ENCODE measurements at regions not wholly inside any gene's neighbourhood (a gene's known extent, or its start where the extent isn't known, plus 50 kb on each side); places are given as distances from the start of the nearest gene placed in this dataset.
"Not testable (repeated sequence)": the region's sequence is repeated elsewhere in the genome, so short reads cannot be mapped to it uniquely, and the experiment has no call there.

DNA sequence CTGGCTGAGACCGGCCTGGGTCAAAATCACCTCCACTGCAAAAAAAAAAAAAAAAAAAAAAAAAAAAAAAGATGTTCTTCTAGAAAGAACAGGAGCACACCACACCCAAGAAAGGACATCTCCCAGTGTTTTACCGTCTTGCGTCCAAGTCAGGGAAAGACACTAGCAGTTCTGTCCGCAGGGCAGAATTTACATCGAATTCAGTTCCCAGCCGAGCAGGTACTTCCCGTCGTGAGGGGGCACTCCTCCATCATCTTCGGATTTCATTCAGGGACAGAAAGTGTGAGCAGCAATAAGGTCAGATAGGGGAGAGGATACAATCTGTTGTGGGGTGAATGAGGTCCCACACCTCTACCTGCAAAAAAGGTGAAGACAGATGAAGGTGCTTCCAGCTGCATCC, 574.7 kb downstream of the KCNJ18 start:
- no peak overlapping the region for H3K9ac ChIP-seq (ENCODE audit: low read depth, low read length)
- no peak overlapping the region for H3K27ac ChIP-seq (ENCODE audit: low read length)
- peaks cover 95% of the 10 kb centered on the region for H3K9me3 ChIP-seq (ENCODE audit: insufficient read depth, low read depth, low read length)
- H3K4me1 ChIP-seq (ENCODE audit: insufficient read depth, low read length): no peaks in the 10 kb centered on the region
- no peaks in the 10 kb centered on the region for H3K36me3 ChIP-seq (ENCODE audit: insufficient read depth, low read depth, low read length)
- no peak overlapping the region for H3K4me3 ChIP-seq (ENCODE audit: low read length)
- H3K27me3 ChIP-seq (ENCODE audit: insufficient read depth, low read length): no peaks in the 10 kb centered on the region

DNA sequence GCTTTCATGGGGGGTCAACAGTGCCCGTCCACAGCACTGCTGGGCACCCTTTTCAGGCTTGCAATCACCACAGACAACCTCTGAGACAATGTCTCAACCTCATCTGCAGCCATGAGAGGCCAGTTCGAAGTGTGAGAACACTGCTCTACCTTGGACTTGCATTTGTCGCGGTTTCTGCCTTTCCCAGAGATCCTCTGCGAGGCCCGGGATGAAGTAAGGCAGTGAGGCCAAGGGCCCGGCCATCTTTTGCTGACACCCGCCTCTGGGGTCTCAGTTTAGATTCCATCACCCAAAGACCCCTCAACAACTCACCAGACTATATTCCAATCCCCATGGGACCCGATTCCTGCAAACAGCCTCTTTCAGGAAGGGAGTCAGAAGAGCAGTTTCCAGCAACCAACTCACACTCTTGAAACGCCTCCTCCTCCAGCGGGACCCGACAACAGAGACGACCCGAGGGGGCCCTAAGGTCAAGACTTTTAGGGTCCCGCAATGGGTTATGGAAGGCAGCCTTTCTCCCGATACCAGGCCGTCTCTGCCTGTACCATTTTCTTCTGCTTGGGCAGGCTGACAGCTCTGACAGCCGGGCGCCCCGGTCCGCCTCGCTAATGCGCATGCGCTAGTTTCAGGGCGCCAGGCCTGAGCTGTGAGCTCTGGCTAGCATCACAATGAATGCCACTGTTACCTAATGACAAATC, 576.0 kb downstream of the KCNJ18 start:
- no peak overlapping the region for H3K27ac ChIP-seq (ENCODE audit: low read length)
- H3K4me1 ChIP-seq (ENCODE audit: insufficient read depth, low read length): no peaks in the 10 kb centered on the region
- peaks cover 90% of the 10 kb centered on the region for H3K9me3 ChIP-seq (ENCODE audit: insufficient read depth, low read depth, low read length)

DNA sequence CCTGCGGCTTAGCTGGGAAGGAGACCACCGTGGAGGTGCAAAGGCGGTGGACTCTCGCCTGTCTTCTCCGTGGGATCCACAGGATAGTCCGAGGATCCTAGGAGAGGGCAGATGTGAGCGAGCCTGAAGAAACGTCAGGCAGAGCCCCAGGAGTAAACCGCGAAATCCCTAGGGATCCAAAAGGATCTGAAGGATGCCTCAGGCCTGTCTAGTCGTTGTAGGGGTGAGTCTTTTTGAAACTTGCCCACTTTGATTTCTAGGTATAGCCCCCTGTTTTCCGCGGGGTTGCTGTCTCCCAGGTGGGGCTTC, 576.5 kb downstream of the KCNJ18 start:
- Histone ChIP-seq H3K36me3 (ENCODE audit: insufficient read depth, low read depth, low read length) (no peaks in the 10 kb centered on the region), H3K27me3 (ENCODE audit: insufficient read depth, low read length) (no peaks in the 10 kb centered on the region), H3K9me3 (ENCODE audit: insufficient read depth, low read depth, low read length) (peaks cover 89% of the 10 kb centered on the region), H3K4me1 (ENCODE audit: insufficient read depth, low read length) (no peaks in the 10 kb centered on the region), H3K4me3 (ENCODE audit: low read length) (no peak overlapping the region), H3K9ac (ENCODE audit: low read depth, low read length) (no peak overlapping the region), H3K27ac (ENCODE audit: low read length) (no peak overlapping the region)

More for the DNA sequence above, 576.0 kb downstream of the KCNJ18 start:
- Histone ChIP-seq H3K9ac (ENCODE audit: low read depth, low read length) (no peak overlapping the region), H3K4me3 (ENCODE audit: low read length) (no peak overlapping the region), H3K36me3 (ENCODE audit: insufficient read depth, low read depth, low read length) (no peaks in the 10 kb centered on the region), H3K27me3 (ENCODE audit: insufficient read depth, low read length) (no peaks in the 10 kb centered on the region)

DNA sequence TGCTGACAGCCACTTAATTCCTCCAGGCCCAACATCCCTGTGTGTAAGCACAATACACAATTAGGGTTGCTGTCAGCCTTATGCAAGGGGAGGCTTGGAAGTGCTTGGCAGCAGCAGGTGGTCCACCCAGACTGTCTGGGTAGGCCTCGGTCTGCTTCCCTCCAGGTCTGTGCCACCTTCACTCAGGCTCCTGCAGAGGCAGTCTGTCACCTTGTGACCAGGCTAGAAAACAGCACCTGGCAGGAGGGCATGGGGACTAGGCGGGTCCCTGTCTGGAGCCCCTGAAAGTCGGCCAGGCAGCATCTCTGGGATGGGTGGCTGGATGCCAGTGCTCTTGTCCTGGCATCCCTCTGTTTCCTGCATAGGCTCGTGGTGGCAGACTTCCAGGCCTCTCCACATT, 578.1 kb downstream of the KCNJ18 start:
- no peak overlapping the region for H3K4me3 ChIP-seq (ENCODE audit: low read length)
- no peaks in the 10 kb centered on the region for H3K27me3 ChIP-seq (ENCODE audit: insufficient read depth, low read length)
- no peaks in the 10 kb centered on the region for H3K36me3 ChIP-seq (ENCODE audit: insufficient read depth, low read depth, low read length)
- H3K27ac ChIP-seq (ENCODE audit: low read length): no peak overlapping the region
- H3K4me1 ChIP-seq (ENCODE audit: insufficient read depth, low read length): no peaks in the 10 kb centered on the region
- peaks cover 79% of the 10 kb centered on the region for H3K9me3 ChIP-seq (ENCODE audit: insufficient read depth, low read depth, low read length)
- H3K9ac ChIP-seq (ENCODE audit: low read depth, low read length): no peak overlapping the region

DNA sequence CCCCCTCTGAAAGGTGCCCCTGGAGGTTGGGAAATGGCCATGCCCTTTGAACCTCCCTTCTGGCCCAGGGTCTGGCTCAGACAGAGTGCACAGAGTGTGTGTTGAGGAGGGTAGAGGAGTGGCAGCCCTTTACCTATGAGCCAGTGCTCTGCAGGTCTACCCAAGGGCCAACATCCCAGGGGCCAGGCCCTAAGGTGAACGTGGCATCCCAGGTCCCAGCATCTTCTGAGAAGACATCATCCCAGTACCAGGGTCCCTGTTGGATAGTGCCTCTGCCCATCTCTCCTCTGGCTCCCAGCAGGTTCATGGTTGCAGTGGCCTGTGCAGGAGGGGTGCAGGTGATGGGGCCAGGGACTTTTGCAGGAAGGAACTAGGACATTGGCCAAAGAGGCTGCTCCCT, 578.5 kb downstream of the KCNJ18 start:
- H3K4me3 ChIP-seq (ENCODE audit: low read length); H3K27ac ChIP-seq (ENCODE audit: low read length); H3K36me3 ChIP-seq (ENCODE audit: insufficient read depth, low read depth, low read length); H3K27me3 ChIP-seq (ENCODE audit: insufficient read depth, low read length); H3K9ac ChIP-seq (ENCODE audit: low read depth, low read length); H3K4me1 ChIP-seq (ENCODE audit: insufficient read depth, low read length): not testable (repeated sequence)
- peaks cover 78% of the 10 kb centered on the region for H3K9me3 ChIP-seq (ENCODE audit: insufficient read depth, low read depth, low read length)

DNA sequence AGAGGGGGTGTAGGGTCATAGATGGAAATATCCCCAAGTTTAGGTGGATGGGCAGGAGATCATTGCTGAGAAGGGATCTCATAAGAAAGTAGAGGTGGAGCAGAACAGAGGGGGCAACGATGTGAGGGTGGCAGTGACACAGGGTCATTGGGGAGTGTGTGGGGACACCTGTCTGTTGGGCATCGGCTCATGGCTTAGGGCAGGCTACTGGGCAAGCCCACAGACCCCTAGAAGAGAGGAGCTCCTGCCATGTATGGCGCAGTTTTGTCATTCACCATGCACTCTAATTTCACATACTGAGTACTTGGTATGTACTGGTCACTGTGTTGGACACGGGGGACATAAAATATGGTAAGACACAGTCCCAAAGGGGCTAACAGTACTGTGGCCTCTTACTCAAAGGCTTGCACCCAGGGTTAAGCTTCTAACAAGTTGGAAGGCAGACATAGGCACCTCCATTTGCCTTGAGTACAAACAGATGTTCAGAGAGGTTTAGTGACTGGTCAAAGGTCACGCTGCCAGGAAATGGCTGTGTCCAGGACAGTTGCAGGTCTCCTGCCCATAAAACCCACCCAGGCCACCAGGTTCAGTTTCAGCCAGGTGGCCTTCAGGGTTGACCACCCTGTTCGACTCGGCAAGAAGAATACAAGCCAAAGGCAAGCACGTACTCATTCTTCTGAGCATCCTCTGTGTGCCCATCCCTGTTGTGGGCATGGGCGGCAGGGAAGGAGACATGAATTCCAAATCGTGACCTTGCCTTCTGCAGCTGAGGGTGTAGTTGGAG, 580.2 kb downstream of the KCNJ18 start:
- Histone ChIP-seq H3K9me3 (ENCODE audit: insufficient read depth, low read depth, low read length) (peaks cover 78% of the 10 kb centered on the region), H3K27ac (ENCODE audit: low read length) (no peak overlapping the region), H3K4me1 (ENCODE audit: insufficient read depth, low read length) (no peaks in the 10 kb centered on the region), H3K27me3 (ENCODE audit: insufficient read depth, low read length) (no peaks in the 10 kb centered on the region), H3K4me3 (ENCODE audit: low read length) (no peak overlapping the region), H3K9ac (ENCODE audit: low read depth, low read length) (no peak overlapping the region), H3K36me3 (ENCODE audit: insufficient read depth, low read depth, low read length) (no peaks in the 10 kb centered on the region)

DNA sequence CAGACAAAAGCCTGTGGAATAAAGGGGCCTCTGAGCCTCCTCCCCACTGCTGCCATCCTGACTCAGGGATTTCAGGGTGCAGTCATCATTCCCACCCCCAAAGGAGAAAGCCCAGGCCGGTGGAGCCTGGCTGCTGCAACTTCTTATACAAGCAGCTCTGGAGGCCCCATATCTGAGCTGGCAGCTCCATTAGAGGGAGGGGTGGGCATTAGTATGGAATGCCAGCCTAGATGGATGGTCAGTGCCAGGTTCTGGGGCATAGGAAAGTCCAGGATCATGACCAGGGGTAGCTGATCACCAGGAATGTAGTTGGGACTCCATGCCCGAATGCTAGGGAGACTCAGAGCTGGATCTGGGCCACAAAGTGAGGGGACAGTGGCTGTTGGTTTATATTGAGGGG, 581.0 kb downstream of the KCNJ18 start:
- Histone ChIP-seq H3K4me3 (ENCODE audit: low read length) (no peak overlapping the region), H3K9me3 (ENCODE audit: insufficient read depth, low read depth, low read length) (peaks cover 78% of the 10 kb centered on the region), H3K27me3 (ENCODE audit: insufficient read depth, low read length) (no peaks in the 10 kb centered on the region), H3K27ac (ENCODE audit: low read length) (no peak overlapping the region), H3K9ac (ENCODE audit: low read depth, low read length) (no peak overlapping the region), H3K4me1 (ENCODE audit: insufficient read depth, low read length) (no peaks in the 10 kb centered on the region), H3K36me3 (ENCODE audit: insufficient read depth, low read depth, low read length) (no peaks in the 10 kb centered on the region)

DNA sequence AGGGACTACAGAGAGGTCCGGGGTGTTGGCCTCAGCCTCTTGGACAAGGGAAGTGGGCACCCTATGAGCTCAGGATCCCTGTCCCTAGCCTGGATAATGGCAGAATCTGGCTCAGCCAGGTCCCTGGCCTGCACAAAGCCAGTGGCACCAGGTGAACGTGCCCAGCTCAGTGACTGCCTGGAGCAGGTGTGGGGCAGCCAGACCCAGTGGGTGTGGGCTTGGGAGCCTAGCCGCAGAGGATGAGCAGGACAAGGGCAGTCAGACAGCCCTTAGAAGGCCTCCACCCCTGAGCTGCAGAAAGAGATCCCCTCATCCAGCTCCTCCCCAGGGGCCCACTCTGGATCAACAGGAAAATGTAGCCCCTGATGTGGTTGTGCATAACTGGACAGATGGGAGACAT, 585.3 kb downstream of the KCNJ18 start:
- no peak overlapping the region for H3K9ac ChIP-seq (ENCODE audit: low read depth, low read length)
- no peak overlapping the region for H3K27ac ChIP-seq (ENCODE audit: low read length)
- peaks cover 57% of the 10 kb centered on the region for H3K9me3 ChIP-seq (ENCODE audit: insufficient read depth, low read depth, low read length)
- no peaks in the 10 kb centered on the region for H3K36me3 ChIP-seq (ENCODE audit: insufficient read depth, low read depth, low read length)
- H3K4me1 ChIP-seq (ENCODE audit: insufficient read depth, low read length): no peaks in the 10 kb centered on the region
- H3K4me3 ChIP-seq (ENCODE audit: low read length): no peak overlapping the region
- no peaks in the 10 kb centered on the region for H3K27me3 ChIP-seq (ENCODE audit: insufficient read depth, low read length)

DNA sequence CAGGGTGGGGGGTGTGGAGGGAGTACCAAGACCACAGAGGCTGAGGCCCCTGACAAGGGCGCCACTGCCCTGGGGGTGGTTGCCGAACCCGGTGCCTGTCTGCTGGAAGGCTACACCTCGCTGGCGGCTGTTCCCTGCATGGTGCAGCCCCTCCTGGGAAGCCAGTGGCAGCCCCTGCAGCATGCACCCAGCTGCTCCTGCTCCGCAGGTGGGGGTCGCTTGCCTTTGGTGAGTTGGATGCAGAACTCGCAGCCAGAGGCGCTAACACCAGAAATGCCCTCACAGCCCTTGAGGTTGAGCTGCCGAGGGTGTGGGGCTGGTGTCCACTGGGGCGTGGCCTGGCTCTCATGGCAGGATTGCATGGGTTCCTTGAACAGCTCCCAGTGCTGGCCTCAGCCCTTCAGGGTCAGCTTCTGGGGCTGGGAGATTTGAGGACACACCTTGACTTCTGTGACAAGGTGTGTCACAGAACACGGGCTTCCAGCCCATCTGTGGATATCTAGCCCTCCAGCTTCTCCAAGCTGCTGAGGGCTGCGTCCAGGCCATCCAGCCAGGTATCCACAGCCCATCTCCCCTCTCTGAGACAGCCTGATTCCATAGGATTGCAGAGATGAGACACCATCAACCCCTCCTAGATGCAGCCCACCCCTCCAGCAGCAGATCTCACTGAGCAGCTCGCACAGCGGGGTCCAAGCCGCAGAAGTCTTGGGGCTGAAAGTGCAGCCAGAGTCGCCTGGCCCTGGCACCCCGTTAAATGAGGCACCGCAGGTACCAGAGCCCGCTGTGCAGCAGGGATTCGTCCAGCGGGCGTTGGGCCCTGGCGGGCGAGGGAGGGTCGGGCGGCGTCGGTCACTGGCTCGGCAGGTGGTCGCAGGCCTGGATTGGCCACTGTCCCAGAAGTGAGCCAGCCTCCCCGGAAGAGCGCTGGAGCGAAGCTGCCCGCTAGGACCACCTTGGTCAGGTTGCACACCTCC, 586.3 kb downstream of the KCNJ18 start:
- no peaks in the 10 kb centered on the region for H3K36me3 ChIP-seq (ENCODE audit: insufficient read depth, low read depth, low read length)
- H3K27me3 ChIP-seq (ENCODE audit: insufficient read depth, low read length): no peaks in the 10 kb centered on the region
- H3K4me1 ChIP-seq (ENCODE audit: insufficient read depth, low read length): no peaks in the 10 kb centered on the region
- H3K4me3 ChIP-seq (ENCODE audit: low read length): no peak overlapping the region
- no peak overlapping the region for H3K27ac ChIP-seq (ENCODE audit: low read length)
- H3K9me3 ChIP-seq (ENCODE audit: insufficient read depth, low read depth, low read length): peaks cover 55% of the 10 kb centered on the region
- H3K9ac ChIP-seq (ENCODE audit: low read depth, low read length): no peak overlapping the region

DNA sequence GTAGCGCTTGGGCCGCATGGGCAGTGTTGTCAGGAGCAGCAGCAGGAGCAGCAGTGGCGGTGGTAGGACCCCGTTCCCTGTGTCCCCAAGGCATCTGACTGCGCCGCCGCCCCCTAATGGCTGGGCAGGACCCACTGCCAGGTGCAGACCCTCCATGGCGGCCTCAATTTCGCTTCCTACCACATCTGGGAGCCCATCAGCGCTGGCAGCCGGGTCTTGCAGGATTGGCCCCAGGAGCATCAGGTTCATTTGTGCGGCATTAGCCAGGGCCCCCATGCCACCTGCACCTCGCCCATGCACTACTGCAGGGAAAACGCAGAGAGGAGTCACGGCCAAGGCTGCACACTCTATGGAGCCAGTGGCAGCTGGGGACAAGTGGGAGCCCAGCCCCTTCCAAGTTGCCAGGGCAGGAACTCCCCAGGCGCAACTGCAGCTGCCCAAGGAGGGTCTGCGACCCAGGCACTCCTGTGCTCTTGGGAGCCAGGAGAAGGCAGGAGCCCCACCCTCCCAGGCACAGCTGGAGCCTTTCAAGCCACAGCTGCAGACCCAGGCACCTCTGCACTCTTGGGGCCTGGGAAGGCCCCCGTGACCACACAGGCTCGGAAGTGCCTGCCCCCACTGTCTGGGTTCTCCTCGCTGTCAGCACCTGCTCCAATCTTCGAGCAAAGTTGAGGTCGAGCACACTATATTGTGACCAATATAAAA, 594.2 kb downstream of the KCNJ18 start:
- Histone ChIP-seq H3K9me3 (ENCODE audit: insufficient read depth, low read depth, low read length) (peaks cover 55% of the 10 kb centered on the region), H3K9ac (ENCODE audit: low read depth, low read length) (no peak overlapping the region), H3K27me3 (ENCODE audit: insufficient read depth, low read length) (no peaks in the 10 kb centered on the region), H3K36me3 (ENCODE audit: insufficient read depth, low read depth, low read length) (no peaks in the 10 kb centered on the region), H3K27ac (ENCODE audit: low read length) (no peak overlapping the region), H3K4me3 (ENCODE audit: low read length) (no peak overlapping the region), H3K4me1 (ENCODE audit: insufficient read depth, low read length) (no peaks in the 10 kb centered on the region)

DNA sequence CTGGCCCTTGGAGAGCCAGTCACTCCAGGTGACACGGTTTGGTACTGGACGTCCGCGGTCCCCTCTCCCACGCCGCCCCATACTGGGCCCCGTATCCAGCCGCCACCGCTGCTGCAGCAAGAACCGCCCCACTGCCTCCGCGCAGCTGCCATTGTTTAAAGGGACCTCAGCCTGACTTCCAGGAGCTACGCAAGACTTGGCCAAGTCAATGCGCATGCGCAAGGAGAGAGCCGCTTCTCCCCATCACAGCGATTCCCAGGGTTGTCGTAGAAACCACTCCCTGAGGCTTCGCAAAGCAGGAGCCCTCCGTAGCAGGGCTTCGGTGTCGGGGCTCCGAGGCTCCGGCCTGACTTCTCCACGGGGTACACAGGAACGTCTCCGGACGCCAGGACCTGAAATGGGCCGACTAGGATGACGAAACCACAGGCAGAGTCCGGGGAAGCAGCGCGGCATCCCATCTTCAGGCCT, 606.2 kb downstream of the KCNJ18 start:
- H3K9me3 ChIP-seq (ENCODE audit: insufficient read depth, low read depth, low read length): peaks cover 68% of the 10 kb centered on the region
- H3K9ac ChIP-seq (ENCODE audit: low read depth, low read length); H3K27ac ChIP-seq (ENCODE audit: low read length); H3K27me3 ChIP-seq (ENCODE audit: insufficient read depth, low read length); H3K4me1 ChIP-seq (ENCODE audit: insufficient read depth, low read length); H3K4me3 ChIP-seq (ENCODE audit: low read length); H3K36me3 ChIP-seq (ENCODE audit: insufficient read depth, low read depth, low read length): not testable (repeated sequence)

Data from iPS-20b (cell line).